BJ (cell line): ENCODE measurements at regions not wholly inside any gene's neighbourhood (a gene's known extent, or its start where the extent isn't known, plus 50 kb on each side); places are given as distances from the start of the nearest gene placed in this dataset.

Experiments used
- CTCF ChIA-PET: fragments of 350-600 bp; formaldehyde crosslinking; extraction: SDS; loops from one replicate; lab custom pipeline; 2021; ENCODE audit warnings: antibody characterized with exemption, inconsistent platforms; lab: Yijun Ruan, JAX
- POLR2A ChIA-PET: fragments of 300-600 bp; sonication (Branson Sonifier 250); formaldehyde crosslinking; extraction: SDS; loops from one replicate; lab custom pipeline; 2021; ENCODE audit warnings: antibody characterized with exemption; lab: Charles Lee
- DNase-seq: peaks from one replicate; pipeline ENCODE4 v3.0.0-alpha.2; 2011; ENCODE audit warnings: low read depth
- H3K27me3 ChIP-seq: 2 replicates; pipeline ENCODE4 v1.6.0; 2011; ENCODE audit warnings: low read length; ENCODE audit not compliant: control insufficient read depth, insufficient read depth
- H3K36me3 ChIP-seq: 2 replicates; pipeline ENCODE4 v1.5.1; 2011; ENCODE audit warnings: low read length; ENCODE audit not compliant: control insufficient read depth, insufficient read depth
- H3K4me3 ChIP-seq: 2 replicates; pipeline ENCODE4 v1.5.1; 2011; ENCODE audit warnings: low read depth, mild to moderate bottlenecking, control low read depth, low read length
- CTCF ChIP-seq: IDR thresholded peaks from 2 replicates; pipeline ENCODE4 v1.5.1; 2011; ENCODE audit warnings: low read depth, mild to moderate bottlenecking, control low read depth, inconsistent platforms, low read length, moderate library complexity; ENCODE audit not compliant: insufficient read depth

- no peak for TF ChIP-seq CTCF
- Histone ChIP-seq H3K36me3 (no peaks in the 10 kb centered on the region), H3K27me3 (no peaks in the 10 kb centered on the region), H3K4me3 (no peak overlapping the region)
- no peak for DNase-seq
- ChIA-PET POLR2A (no interaction called here), CTCF (no interaction called here)
These were observed 94.6 kb downstream of the F11 start for GRCh38 chr4:186360551-186360950.

DNA sequence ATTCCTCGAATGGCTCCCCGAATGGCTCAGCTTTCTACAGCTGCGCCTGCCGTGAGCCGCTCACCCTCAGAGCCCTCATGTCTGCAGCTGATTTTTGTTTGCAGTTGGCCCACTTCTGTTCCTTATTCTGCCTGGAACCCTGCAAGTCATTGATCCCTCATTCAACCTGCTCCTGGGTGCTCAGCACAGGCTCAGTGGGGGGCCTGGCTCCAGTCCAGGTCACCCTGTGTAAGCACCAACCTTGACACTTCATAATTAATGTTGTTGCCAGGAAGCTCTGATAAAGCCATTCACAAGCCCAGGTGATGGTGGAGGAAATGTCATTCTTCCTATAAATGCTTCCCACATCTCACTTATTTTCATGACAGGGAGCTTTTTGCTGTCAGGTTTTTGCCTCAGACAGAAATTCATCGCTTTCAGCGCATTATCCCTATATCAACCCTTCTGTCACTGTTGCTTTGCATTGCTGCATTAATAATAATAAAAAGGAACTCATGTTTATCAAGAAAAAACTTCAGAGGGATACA is 85.7 kb downstream of the F11 start:
- no peak for DNase-seq
- ChIA-PET POLR2A (no interaction called here), CTCF (interaction anchor here (1.2 kb wide), 1 partner anchor 12 kb away, joined by 3 read pairs; no protein-coding TSS in a partner anchor)
- Histone ChIP-seq H3K36me3 (no peaks in the 10 kb centered on the region), H3K27me3 (no peaks in the 10 kb centered on the region), H3K4me3 (no peak overlapping the region)
- no peak for TF ChIP-seq CTCF

GRCh38 chr4:186348433-186348832 is 82.4 kb downstream of the F11 start:
- POLR2A ChIA-PET, result no interaction called here

DNA sequence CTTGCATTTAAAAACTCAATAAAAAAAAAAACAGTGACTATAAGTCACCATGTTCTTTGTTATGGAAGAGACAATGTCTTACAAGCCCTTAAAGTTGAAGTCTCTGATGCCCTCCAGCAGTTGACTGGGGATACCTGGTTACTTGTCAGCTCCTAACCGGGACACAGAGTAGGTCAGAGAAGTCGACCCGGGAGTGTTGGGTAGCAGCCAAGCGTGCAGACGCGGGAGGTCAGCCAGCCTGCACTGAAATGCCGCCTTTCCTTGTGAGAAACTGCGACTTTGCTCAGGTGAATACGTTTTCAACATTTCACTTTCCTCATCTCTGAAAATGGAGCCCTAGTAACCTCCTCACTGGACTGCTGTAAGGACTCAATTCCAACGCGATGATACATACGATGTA is 81.8 kb downstream of the F11 start:
- CTCF ChIA-PET, result no interaction called here

More at GRCh38 chr4:186348433-186348832, 82.4 kb downstream of the F11 start:
- TF ChIP-seq CTCF, result no peak
- Histone ChIP-seq H3K36me3 (no peaks in the 10 kb centered on the region), H3K27me3 (no peaks in the 10 kb centered on the region), H3K4me3 (no peak overlapping the region)
- DNase-seq, result no peak
- CTCF ChIA-PET, result no interaction called here

DNA sequence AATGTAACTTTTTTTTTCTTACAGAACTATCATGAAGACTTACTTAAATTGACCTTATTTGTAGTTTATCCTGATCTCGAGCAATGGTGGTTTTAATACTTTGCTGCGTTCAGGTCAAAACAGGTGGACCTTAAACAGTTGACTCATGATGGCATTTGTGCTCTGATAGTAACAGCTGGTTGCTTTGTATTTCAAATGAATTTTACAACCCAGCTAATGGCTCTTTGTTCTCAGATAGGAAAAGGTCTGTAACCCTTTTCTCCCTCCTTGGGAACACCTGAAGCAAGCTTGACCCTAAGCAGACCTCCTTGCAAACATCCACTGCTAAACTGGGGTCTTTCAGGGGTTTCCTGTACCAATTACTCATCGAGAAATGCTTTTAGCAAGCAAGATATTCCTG is 79.2 kb downstream of the F11 start:
- no peak for TF ChIP-seq CTCF
- Histone ChIP-seq H3K36me3 (no peaks in the 10 kb centered on the region), H3K27me3 (no peaks in the 10 kb centered on the region), H3K4me3 (no peak overlapping the region)
- CTCF ChIA-PET, result no interaction called here
- no peak for DNase-seq
- POLR2A ChIA-PET, result no interaction called here

More for the DNA sequence above, 81.8 kb downstream of the F11 start:
- POLR2A ChIA-PET, result no interaction called here
- H3K36me3 ChIP-seq, result no peaks in the 10 kb centered on the region
- no peaks in the 10 kb centered on the region for H3K27me3 ChIP-seq
- DNase-seq, result no peak
- no peak overlapping the region for H3K4me3 ChIP-seq
- no peak for TF ChIP-seq CTCF
